ENCODE measurements at regions not wholly inside any gene's neighbourhood (a gene's known extent, or its start where the extent isn't known, plus 50 kb on each side); places are given as distances from the start of the nearest gene placed in this dataset.

DNA sequence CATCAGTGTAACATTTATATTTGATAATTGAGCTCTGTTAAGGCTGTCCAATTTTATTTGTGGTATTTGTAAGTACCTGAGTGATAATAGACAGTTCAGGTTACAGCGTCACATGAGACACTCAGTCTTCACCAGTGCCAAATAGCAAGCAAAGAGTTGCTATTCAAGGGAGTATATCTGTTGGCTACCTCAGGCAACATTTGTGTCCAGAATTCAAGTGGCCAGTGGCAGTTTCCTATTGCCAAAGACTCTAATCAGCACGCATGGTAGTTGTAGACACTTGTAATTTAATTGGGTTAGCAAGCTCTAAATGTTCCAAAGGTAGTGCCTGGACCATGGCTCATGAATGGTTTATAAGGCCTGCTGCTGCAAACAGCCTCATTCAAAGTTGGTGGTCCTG lies 1524.3 kb upstream of the B3GALT2 start:
- no peaks in the 10 kb centered on the region for H3K27me3 ChIP-seq (ENCODE audit: insufficient read depth, low read length, poor library complexity, severe bottlenecking)
- H3K4me1 ChIP-seq (ENCODE audit: insufficient read depth, low read length, poor library complexity, severe bottlenecking) = no peaks in the 10 kb centered on the region
- H3K9me2 ChIP-seq (replicated peaks; ENCODE audit: low read depth, low read length) = no peaks in the 10 kb centered on the region
- no peaks in the 10 kb centered on the region for H3F3A ChIP-seq (ENCODE audit: low read depth)
- no peak overlapping the region for H3K4me3 ChIP-seq (ENCODE audit: low read length, poor library complexity, severe bottlenecking)
- no peaks in the 10 kb centered on the region for H3K79me2 ChIP-seq (ENCODE audit: insufficient read depth, low read length)
- H3K4me2 ChIP-seq (ENCODE audit: low read depth, low read length, poor library complexity, severe bottlenecking) = no peak overlapping the region
- no peaks in the 10 kb centered on the region for H3K9me3 ChIP-seq (ENCODE audit: insufficient read depth, low read depth, low read length)
- H4K20me1 ChIP-seq (ENCODE audit: insufficient read depth, low read length, poor library complexity, severe bottlenecking) = no peaks in the 10 kb centered on the region
- no peaks in the 10 kb centered on the region for H3K36me3 ChIP-seq (ENCODE audit: insufficient read depth, low read length)
- TF ChIP-seq CTCF (conservative IDR thresholded peaks at IDR 0.05; ENCODE audit: low read length) (no peak), EZH2phosphoT487 (IDR thresholded peaks at IDR 0.05; ENCODE audit: borderline replicate concordance) (no peak)
- H2AFZ ChIP-seq (ENCODE audit: low read length) = no peak overlapping the region
- H3K9ac ChIP-seq (ENCODE audit: low read depth, low read length, poor library complexity, severe bottlenecking) = no peak overlapping the region

DNA sequence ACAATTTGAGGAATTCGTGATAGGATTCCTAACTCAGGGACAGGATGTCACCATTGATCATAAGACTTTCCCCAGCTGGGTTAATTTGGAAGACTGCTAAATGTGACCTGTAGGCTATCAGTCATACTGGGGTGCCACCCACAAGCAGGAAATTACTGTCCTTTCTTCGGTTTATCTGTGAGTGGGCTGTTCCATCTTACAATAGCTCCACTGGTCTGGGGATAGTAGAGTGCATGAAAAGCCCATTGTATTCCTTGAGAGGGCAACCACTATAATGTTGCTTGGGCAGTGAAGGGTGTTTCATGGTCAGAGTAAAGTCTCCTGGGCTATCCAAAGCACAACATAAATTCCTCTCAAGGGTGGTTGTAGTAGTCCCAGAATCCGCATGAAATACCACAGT lies 1523.0 kb upstream of the B3GALT2 start:
- Histone ChIP-seq H3K36me3 (ENCODE audit: insufficient read depth, low read length) (no peaks in the 10 kb centered on the region), H3K4me1 (ENCODE audit: insufficient read depth, low read length, poor library complexity, severe bottlenecking) (no peaks in the 10 kb centered on the region), H3K9me3 (ENCODE audit: insufficient read depth, low read depth, low read length) (no peaks in the 10 kb centered on the region), H3K27me3 (ENCODE audit: insufficient read depth, low read length, poor library complexity, severe bottlenecking) (no peaks in the 10 kb centered on the region), H3K9me2 (replicated peaks; ENCODE audit: low read depth, low read length) (no peaks in the 10 kb centered on the region), H3K9ac (ENCODE audit: low read depth, low read length, poor library complexity, severe bottlenecking) (no peak overlapping the region), H3K4me3 (ENCODE audit: low read length, poor library complexity, severe bottlenecking) (no peak overlapping the region), H2AFZ (ENCODE audit: low read length) (no peak overlapping the region), H3K79me2 (ENCODE audit: insufficient read depth, low read length) (no peaks in the 10 kb centered on the region), H4K20me1 (ENCODE audit: insufficient read depth, low read length, poor library complexity, severe bottlenecking) (no peaks in the 10 kb centered on the region), H3F3A (ENCODE audit: low read depth) (no peaks in the 10 kb centered on the region), H3K4me2 (ENCODE audit: low read depth, low read length, poor library complexity, severe bottlenecking) (no peak overlapping the region)
- TF ChIP-seq CTCF (conservative IDR thresholded peaks at IDR 0.05; ENCODE audit: low read length) (no peak), EZH2phosphoT487 (IDR thresholded peaks at IDR 0.05; ENCODE audit: borderline replicate concordance) (no peak)

DNA sequence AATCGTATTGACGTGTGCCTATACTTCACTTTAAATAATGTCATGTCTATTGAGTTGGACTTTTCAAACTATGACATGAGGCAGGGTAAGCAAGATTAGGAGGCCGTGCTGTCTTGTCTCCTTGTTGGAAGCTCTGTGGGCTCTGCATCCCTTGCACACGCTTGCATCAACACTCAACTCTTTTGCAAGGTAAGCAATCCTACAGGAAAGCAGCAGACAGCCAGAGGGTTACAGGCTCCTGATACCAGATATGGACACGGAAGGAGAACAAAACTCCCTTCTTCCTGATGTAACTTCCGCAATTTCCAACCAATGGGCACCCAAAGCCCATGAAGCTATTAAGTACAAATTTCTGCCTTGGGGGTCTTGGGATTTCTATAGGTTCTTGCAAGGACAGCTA lies 1520.7 kb upstream of the B3GALT2 start:
- no peaks in the 10 kb centered on the region for H3K79me2 ChIP-seq (ENCODE audit: insufficient read depth, low read length)
- TF ChIP-seq CTCF (conservative IDR thresholded peaks at IDR 0.05; ENCODE audit: low read length) (no peak), EZH2phosphoT487 (IDR thresholded peaks at IDR 0.05; ENCODE audit: borderline replicate concordance) (no peak)
- no peak overlapping the region for H3K4me3 ChIP-seq (ENCODE audit: low read length, poor library complexity, severe bottlenecking)
- no peaks in the 10 kb centered on the region for H3K4me1 ChIP-seq (ENCODE audit: insufficient read depth, low read length, poor library complexity, severe bottlenecking)
- H3K36me3 ChIP-seq (ENCODE audit: insufficient read depth, low read length) = no peaks in the 10 kb centered on the region
- no peak overlapping the region for H3K9ac ChIP-seq (ENCODE audit: low read depth, low read length, poor library complexity, severe bottlenecking)
- no peak overlapping the region for H2AFZ ChIP-seq (ENCODE audit: low read length)
- no peaks in the 10 kb centered on the region for H3K27me3 ChIP-seq (ENCODE audit: insufficient read depth, low read length, poor library complexity, severe bottlenecking)
- H3K4me2 ChIP-seq (ENCODE audit: low read depth, low read length, poor library complexity, severe bottlenecking) = no peak overlapping the region
- no peaks in the 10 kb centered on the region for H3K9me3 ChIP-seq (ENCODE audit: insufficient read depth, low read depth, low read length)
- H3K9me2 ChIP-seq (replicated peaks; ENCODE audit: low read depth, low read length) = no peaks in the 10 kb centered on the region
- no peaks in the 10 kb centered on the region for H3F3A ChIP-seq (ENCODE audit: low read depth)
- H4K20me1 ChIP-seq (ENCODE audit: insufficient read depth, low read length, poor library complexity, severe bottlenecking) = no peaks in the 10 kb centered on the region

All from Loucy (cell line).